PC-3 (cell line): ENCODE measurements at regions not wholly inside any gene's neighbourhood (a gene's known extent, or its start where the extent isn't known, plus 50 kb on each side); places are given as distances from the start of the nearest gene placed in this dataset.

Source experiments
- ATAC-seq: fragments of 200-7000 bp; cut with Tn5 transposase; 2 replicates; pipeline ENCODE4 v1.9.1; 2020; ENCODE audit warnings: mild to moderate bottlenecking, moderate library complexity
- BruUV-seq: library from RNA; stranded (reverse); fragments of 400-500 nt; replicated peaks from 2 replicates; lab custom pipeline; 2021; lab: Mats Ljungman, UMichigan
- CTCF ChIA-PET: fragments of 300-600 bp; sonication (Branson Sonifier 250); formaldehyde crosslinking; loops from one replicate; lab custom pipeline; 2022; ENCODE audit warnings: antibody characterized with exemption; lab: Charles Lee
- POLR2A ChIA-PET: fragments of 300-600 bp; sonication (Branson Sonifier 250); formaldehyde crosslinking; loops from one replicate; lab custom pipeline; 2022; ENCODE audit warnings: antibody characterized with exemption; ENCODE audit not compliant: unreplicated experiment; lab: Charles Lee
- DNase-seq: peaks from one replicate; pipeline ENCODE4 v3.0.0-alpha.2; 2015
- H2AFZ ChIP-seq: fragments of 300-600 bp; sonication (generic); 2 replicates; pipeline ENCODE4 v1.6.0; 2016; ENCODE audit warnings: antibody characterized with exemption, low read length
- H3F3A ChIP-seq: fragments of 300-600 bp; sonication (generic); one replicate; pipeline ENCODE4 v1.6.0; 2017; ENCODE audit warnings: antibody characterized with exemption, low read length, control low read depth, mild to moderate bottlenecking; ENCODE audit not compliant: unreplicated experiment
- H3K27ac ChIP-seq: fragments of 300-600 bp; sonication (generic); 2 replicates; pipeline ENCODE4 v1.5.1; 2016; ENCODE audit warnings: mild to moderate bottlenecking, low read length
- H3K27me3 ChIP-seq: fragments of 300-600 bp; sonication (generic); 2 replicates; pipeline ENCODE4 v1.6.1; 2016; ENCODE audit warnings: low read length, mixed read lengths
- H3K36me3 ChIP-seq: fragments of 300-600 bp; sonication (generic); 2 replicates; pipeline ENCODE4 v1.6.1; 2016; ENCODE audit warnings: low read depth, mixed run types, low read length, mixed read lengths
- H3K4me1 ChIP-seq: fragments of 300-600 bp; sonication (generic); 2 replicates; pipeline ENCODE4 v1.5.1; 2016; ENCODE audit warnings: low read length; ENCODE audit not compliant: insufficient read depth
- H3K4me2 ChIP-seq: fragments of 300-600 bp; sonication (generic); 2 replicates; pipeline ENCODE4 v1.6.0; 2016; ENCODE audit warnings: low read length
- H3K4me3 ChIP-seq: fragments of 300-600 bp; sonication (generic); 2 replicates; pipeline ENCODE4 v1.5.1; 2016; ENCODE audit warnings: mild to moderate bottlenecking, low read length, mixed read lengths
- H3K79me2 ChIP-seq: fragments of 300-600 bp; sonication (generic); 2 replicates; pipeline ENCODE4 v1.6.1; 2017; ENCODE audit warnings: low read length, mixed read lengths
- H3K9ac ChIP-seq: fragments of 300-600 bp; sonication (generic); 2 replicates; pipeline ENCODE4 v1.6.0; 2016; ENCODE audit warnings: mild to moderate bottlenecking, low read length
- H3K9me2 ChIP-seq: fragments of 300-600 bp; sonication (generic); replicated peaks from 2 replicates; pipeline ENCODE4 v1.6.1; 2016; ENCODE audit warnings: mixed run types, low read length, mixed read lengths
- H3K9me3 ChIP-seq: fragments of 300-600 bp; sonication (generic); 2 replicates; pipeline ENCODE4 v1.6.1; 2016; ENCODE audit warnings: low read length, mixed read lengths
- H4K20me1 ChIP-seq: fragments of 300-600 bp; sonication (generic); 2 replicates; pipeline ENCODE4 v1.6.1; 2016; ENCODE audit warnings: low read length, mixed read lengths
- CTCF ChIP-seq: fragments of 300-600 bp; sonication (generic); conservative IDR thresholded peaks from 2 replicates; pipeline ENCODE4 v1.5.1; 2017; ENCODE audit warnings: antibody characterized with exemption, low read depth, mild to moderate bottlenecking, low read length
- EZH2 ChIP-seq: fragments of 300-600 bp; sonication (generic); IDR thresholded peaks from one replicate; pipeline ENCODE4 v1.6.1; 2017; ENCODE audit warnings: antibody characterized with exemption, mild to moderate bottlenecking, low read length; ENCODE audit not compliant: unreplicated experiment
- EZH2phosphoT487 ChIP-seq: fragments of 300-600 bp; sonication (generic); IDR thresholded peaks from 2 replicates; pipeline ENCODE4 v1.6.1; 2018; ENCODE audit warnings: mild to moderate bottlenecking, antibody characterized with exemption, low read length, borderline replicate concordance
- intact Hi-C: fragments of 100-400 bp; cut with micrococcal nuclease; formaldehyde crosslinking; loops from 2 replicates; pipeline ENCODE4 v1.9.0; 2023

- H3F3A ChIP-seq: no peaks in the 10 kb centered on the region
- ATAC-seq: no peak
- H3K9me3 ChIP-seq: no peaks in the 10 kb centered on the region
- H3K27me3 ChIP-seq: no peaks in the 10 kb centered on the region
- no peaks in the 10 kb centered on the region for H4K20me1 ChIP-seq
- no peak for DNase-seq
- intact Hi-C loops: no loop called here
- ChIA-PET POLR2A (no interaction called here), CTCF (no interaction called here)
- H3K27ac ChIP-seq: no peak overlapping the region
- no peak overlapping the region for H3K4me3 ChIP-seq
- TF ChIP-seq EZH2: no peak
- TF ChIP-seq CTCF: no peak
- no peak for TF ChIP-seq EZH2phosphoT487
- no peaks in the 10 kb centered on the region for H3K36me3 ChIP-seq
- no TSS peak for BruUV-seq
- H3K9me2 ChIP-seq: no peaks in the 10 kb centered on the region
- no peak overlapping the region for H3K9ac ChIP-seq
- H2AFZ ChIP-seq: no peak overlapping the region
- H3K4me1 ChIP-seq: no peaks in the 10 kb centered on the region
- no peaks in the 10 kb centered on the region for H3K79me2 ChIP-seq
- H3K4me2 ChIP-seq: no peak overlapping the region
These were observed 274.4 kb upstream of the PCSK5 start for GRCh38 chr9:75616052-75616451.

GRCh38 chr9:75616841-75617566, 273.5 kb upstream of the PCSK5 start:
- Histone ChIP-seq H3K9ac (no peak overlapping the region), H2AFZ (no peak overlapping the region), H3K79me2 (no peaks in the 10 kb centered on the region), H3K9me2 (no peaks in the 10 kb centered on the region), H3K4me3 (no peak overlapping the region), H3K4me1 (no peaks in the 10 kb centered on the region), H3K27ac (no peak overlapping the region), H3K4me2 (no peak overlapping the region), H3F3A (no peaks in the 10 kb centered on the region), H4K20me1 (no peaks in the 10 kb centered on the region), H3K9me3 (no peaks in the 10 kb centered on the region), H3K36me3 (no peaks in the 10 kb centered on the region), H3K27me3 (no peaks in the 10 kb centered on the region)
- no peak for TF ChIP-seq EZH2phosphoT487
- TF ChIP-seq EZH2: no peak
- TF ChIP-seq CTCF: no peak
- ATAC-seq: no peak
- BruUV-seq: no TSS peak
- DNase-seq: no peak
- intact Hi-C loops: no loop called here
- POLR2A ChIA-PET: no interaction called here
- CTCF ChIA-PET: no interaction called here

GRCh38 chr9:75623462-75623861, 267.0 kb upstream of the PCSK5 start:
- no peaks in the 10 kb centered on the region for H3K9me2 ChIP-seq
- H3K9ac ChIP-seq: no peak overlapping the region
- no peaks in the 10 kb centered on the region for H3K9me3 ChIP-seq
- CTCF ChIA-PET: no interaction called here
- TF ChIP-seq EZH2 (no peak), EZH2phosphoT487 (no peak), CTCF (no peak)
- H3K4me3 ChIP-seq: no peak overlapping the region
- POLR2A ChIA-PET: no interaction called here
- H3K4me1 ChIP-seq: no peaks in the 10 kb centered on the region
- H3K4me2 ChIP-seq: no peak overlapping the region
- no peak for DNase-seq
- no peak overlapping the region for H3K27ac ChIP-seq
- BruUV-seq: no TSS peak
- H3K79me2 ChIP-seq: no peaks in the 10 kb centered on the region
- H3F3A ChIP-seq: no peaks in the 10 kb centered on the region
- no peak for ATAC-seq
- no peaks in the 10 kb centered on the region for H3K36me3 ChIP-seq
- no peak overlapping the region for H2AFZ ChIP-seq
- H4K20me1 ChIP-seq: no peaks in the 10 kb centered on the region
- H3K27me3 ChIP-seq: no peaks in the 10 kb centered on the region
- intact Hi-C loops: no loop called here
